AG20443 (cell line): ENCODE measurements at regions not wholly inside any gene's neighbourhood (a gene's known extent, or its start where the extent isn't known, plus 50 kb on each side); places are given as distances from the start of the nearest gene placed in this dataset.

Source experiments
- DNase-seq: peaks from one replicate; pipeline ENCODE4 v3.0.0; 2012; ENCODE audit warnings: low spot score, mixed read lengths

DNA sequence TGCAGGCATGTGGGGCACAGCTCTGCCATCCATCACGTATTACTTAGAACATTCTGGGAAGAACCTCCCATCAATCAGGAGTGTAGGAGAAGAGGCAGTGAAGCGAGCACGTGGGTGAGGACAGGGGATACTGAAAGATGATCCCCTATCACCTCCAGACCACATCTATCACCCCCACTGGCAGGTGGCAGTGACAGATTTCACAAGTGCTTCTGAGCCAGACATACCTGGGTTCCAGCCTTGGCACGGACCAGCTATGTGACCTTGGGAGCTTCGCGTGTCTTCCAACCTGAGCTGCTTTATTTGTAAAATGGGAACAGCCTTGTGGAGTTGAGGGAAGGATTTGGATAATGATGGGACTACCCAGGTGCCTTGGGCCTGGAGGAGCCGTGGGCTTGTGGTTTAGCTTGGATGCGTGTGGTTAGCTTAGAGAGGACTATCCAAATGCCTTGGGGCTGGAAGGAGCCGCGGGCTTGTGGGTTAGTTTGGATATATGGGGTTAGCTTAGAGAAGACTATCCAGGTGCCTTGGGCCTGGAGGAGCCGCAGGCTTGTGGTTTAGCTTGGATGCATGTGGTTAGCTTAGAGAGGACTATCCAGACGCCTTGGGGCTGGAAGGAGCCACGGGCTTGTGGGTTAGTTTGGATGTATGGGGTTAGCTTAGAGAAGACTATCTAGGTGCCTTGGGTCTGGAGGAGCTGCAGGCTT lies 206.4 kb downstream of the ENGASE start:
- DNase-seq: no peak

DNA sequence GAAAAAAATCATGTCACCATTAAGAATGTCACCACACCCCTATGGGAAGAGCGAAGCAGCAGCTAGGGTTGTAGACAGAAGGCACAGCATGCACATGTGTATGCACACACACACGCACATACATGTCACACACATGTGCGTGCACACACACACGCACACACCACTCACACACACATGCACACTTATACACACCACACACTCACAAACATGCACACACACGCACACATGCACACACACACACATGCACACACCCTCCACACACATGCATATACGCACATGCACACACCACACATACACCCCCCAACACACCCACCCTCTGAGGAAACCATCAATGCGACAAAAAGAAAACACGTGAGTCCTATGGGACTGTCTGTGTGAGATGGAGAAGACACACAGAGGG lies 205.4 kb downstream of the ENGASE start:
- DNase-seq: no peak

DNA sequence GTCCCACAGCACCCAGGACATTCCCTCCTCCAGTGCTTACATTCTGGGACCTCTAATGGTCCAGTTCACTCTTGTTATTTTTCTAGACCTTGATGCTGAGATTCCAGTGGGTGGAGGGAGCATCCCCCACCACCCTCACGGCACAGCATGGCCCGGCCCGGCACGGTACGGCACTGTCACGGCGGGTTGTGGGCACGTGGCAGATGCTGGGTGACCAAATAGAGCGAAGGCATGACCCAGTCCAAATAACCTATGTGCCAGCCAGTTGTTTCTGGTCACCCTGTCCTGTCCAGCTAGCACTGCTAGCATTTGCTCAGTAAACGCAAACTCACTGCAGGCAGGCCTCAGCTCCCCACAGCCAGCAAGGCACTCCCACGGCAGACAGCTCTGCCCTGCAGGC lies 204.7 kb downstream of the ENGASE start:
- no peak for DNase-seq

DNA sequence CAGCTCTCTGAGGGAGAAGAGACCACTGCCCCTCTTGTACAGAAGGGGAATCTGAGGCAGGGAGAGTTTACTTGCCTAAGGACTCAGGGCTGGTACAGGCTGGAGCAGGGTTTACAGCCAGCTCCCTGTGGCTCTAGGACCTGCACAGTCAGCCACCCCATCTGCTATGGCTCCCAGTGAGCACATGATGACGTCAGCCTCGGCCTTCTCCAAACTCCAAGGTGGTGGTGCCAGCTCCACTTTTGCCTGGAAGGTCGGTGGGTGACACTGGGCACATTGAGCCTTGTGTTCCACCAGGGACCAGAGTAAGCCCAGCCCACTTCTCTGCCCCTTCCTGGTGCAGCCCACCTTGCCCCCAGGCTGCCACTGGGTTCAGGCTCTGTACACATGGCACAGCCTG lies 202.2 kb downstream of the ENGASE start:
- no peak for DNase-seq

DNA sequence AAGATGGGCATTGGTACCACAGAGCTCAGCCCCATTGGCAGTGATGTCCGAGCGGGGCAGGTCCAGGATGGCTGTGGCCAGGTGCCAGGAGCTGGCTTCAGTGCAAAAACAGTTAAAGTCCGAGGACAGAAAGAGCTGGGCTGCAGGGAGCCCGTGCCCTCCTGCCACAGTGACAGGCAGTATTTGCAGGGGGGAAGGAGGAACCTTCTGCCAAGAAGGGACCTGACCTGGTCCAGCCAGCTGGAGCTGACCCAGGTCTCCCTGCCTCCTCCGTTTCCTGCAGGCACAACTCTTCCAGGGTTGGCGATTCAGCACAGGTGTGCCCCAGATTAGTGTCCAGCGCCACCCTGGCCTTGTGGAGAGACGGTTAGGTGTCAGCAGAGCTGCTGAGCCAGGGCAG lies 199.0 kb downstream of the ENGASE start:
- DNase-seq: no peak

DNA sequence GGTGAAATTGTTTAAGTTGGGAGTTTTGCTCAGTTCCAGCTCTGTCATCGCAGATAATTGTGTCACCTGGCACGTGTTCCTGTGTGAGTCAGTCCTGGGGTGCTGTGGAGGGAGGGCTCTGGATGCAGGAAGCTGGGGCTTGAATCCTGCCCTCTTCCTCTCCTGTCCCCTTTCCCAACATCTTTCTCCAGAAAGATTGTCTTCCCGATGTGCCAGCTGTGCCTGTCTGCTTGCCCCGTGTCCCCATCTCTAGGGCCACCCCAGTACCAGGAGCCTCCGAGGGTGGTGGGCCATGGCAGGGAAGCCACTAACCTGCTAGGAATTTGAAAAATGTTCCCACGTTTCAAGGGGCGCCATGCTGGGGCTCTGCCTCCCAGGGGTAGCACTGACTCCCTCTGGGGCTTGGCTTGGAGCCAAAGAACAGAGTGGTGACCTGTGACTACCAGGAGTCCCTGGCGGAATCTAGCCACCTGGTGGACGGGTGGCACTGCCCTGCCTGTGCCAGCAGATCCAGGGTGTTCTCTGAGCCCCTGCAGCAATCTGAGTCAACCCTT lies 198.1 kb downstream of the ENGASE start:
- peak; percentile 37 for DNase-seq

DNA sequence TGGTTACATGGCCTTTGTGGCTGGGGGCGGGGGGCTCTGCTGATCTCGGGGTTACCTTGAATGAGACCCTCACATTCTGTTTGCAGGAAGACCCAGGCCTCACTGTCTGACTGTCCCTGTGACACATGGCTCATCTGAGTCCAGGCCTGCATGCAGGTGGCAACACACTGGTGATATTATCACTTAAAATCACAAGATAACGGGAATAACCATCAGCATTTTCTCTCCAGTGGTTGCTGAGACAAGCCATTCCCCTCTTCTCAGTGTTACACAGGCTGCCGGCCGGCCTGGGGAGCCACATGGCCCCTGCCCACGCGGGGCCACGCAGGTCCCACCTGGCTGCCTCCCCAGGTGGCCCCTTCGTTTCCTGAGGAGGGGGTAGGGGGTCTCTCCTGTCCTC lies 197.6 kb downstream of the ENGASE start:
- DNase-seq: no peak

DNA sequence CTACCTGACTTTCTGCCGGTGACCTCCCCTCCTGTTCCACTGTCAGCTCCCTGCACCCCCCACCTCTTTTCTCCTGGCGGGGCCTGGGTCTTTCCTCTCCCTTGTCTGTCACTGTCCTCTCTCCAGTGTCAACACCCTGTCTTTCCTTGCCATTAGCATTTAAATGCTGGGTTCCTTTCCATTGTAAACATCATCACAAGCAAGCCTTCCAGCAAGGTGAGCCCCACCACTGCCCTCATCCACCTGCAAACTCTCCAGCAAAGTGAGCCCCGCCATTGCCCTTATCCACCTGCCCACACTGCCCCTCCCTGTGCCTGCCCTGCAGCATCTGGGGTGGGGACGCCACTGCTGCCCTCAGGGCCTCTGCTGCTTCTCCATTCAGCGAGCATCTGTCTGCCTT lies 195.0 kb downstream of the ENGASE start:
- DNase-seq: no peak

DNA sequence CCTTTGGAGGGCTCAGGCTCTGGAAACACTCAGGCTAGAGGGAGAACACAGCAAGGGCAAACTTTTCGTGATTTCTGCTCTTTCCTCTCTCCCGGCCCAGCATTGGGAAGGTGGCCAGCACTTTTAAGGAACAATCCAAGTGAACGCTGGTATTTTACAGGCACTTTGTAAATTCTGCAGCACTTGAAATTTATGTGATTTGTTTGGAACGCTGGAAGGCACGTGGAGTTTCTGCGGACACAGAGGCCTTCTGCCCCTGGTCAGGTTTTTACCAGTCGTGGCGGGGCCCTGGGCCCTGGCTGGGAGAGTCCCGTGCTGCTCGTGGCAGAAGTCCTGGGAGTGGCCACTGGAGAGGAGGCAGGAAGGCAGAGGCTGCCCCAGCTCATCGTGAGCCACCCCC lies 188.6 kb downstream of the ENGASE start:
- DNase-seq: no peak

DNA sequence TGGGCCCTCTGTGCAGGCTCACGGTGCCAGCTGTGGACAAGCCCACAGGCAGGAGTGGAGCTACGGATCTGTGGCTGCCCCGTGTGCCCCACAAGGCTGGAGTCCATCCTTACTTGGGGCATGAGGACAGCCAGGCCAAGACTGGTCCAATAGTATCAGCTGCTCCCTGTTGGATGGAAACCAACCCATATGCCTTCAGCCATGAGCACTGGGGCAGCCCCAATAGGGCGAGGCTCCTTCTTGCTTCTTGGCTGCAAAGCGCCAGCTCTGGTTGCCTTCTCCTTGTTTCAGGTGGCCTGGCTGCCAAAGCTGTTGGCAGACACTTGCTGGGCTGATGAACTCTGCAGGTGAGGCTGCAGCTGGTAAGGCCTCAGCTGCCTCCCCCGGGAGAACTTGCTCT lies 188.0 kb downstream of the ENGASE start:
- DNase-seq: no peak

DNA sequence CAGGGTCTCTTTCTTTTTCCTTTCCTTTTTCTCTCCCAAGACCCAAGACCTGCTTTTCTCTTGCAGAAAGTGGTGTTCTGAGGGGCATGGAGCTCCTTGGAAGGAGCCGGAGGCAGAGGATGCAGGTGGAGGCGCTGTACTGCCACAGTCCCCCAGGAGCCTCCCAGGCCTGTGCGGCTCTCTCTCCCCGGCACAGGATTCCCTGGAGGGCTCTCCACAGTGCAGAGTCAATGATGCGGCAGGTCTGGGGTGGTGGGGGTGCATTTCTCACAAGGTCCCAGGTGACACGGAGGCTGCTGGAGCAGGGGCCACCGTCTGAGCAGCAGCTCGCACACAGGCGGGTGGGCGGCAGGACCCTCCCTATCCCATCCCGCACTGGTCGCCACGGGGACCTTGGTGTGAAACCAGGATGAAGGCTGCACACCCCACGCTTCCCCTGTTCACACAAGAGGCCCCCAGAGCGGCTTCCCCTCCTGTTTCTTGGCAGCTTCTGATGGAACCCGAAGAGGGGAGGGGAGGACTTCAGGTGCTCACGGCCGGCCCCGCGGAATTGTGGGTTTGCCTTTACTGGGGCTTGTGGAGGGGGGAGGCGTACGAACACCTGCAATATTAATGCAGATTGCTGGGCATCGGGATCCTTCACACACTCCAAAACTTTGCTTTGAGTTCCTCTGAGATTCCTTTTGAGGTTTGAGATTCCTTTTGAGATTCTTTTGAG lies 186.9 kb downstream of the ENGASE start:
- no peak for DNase-seq

DNA sequence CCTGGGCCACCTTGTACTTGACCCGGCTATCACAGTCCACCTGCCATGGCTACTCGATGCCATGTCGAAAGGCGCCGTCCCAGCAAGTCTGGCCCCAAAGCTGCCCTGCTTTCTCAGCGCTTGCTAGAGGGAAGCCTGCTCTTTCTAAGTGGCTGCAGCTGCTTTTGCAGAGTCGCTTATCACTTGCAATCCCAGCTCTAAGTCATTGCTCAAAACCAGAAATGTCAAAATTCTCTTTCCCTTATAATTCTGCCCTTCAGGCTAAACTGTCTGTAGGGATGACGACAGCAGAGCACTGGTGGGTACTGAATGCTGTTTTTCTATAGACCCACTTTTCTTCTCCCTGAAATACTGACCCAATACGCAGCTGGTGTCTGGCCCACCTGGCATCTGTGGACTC lies 184.2 kb downstream of the ENGASE start:
- DNase-seq: no peak

DNA sequence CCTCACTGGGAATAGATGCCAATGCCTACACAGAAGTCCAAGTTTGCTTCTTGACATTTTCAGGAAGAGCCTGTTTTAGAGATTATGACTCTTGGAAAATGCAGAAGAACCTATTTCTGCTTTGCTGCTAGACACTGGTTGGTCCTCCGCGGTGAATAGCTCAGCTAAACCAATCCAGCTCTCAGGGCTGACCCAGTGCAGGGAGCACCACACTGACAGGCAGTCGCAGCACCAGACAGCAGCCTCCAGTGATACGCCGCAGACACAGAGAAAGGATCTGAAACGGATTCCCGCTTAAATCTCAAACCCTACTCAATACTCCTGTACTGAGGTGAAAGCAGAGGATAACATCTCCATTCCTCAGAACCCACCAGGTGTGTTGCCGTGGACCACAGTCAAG lies 183.4 kb downstream of the ENGASE start:
- no peak for DNase-seq

DNA sequence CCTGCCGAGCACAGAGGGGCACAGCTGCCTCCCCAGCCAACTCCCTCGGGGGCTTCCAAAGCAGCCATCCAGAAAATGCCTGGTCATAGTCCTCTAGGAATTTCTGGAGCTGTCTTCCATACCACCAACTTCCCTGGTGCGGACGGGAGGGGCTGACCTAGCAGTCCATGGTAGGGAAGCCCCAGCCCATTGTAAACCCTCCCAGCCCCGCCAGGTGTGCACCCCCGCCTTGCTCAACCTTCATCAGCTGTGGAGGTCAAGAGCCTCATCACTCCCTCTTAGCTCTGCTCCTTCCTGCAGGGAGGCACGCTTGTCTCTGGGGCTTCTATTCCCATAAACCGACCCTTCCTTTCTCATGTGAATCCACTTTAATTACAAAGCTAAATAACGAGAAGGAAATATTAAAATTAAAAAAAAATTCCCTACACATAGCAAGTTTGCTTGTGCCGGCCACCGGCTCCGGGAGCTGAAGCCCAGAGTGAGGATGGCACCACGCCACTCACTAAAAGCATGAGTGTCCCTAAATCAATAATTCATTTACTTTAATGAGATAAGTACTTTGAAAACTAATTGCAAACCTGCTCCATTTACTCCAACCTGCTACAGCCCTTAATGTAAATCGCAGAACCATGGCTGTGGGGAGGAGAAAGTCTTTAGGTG lies 181.4 kb downstream of the ENGASE start:
- DNase-seq: no peak

DNA sequence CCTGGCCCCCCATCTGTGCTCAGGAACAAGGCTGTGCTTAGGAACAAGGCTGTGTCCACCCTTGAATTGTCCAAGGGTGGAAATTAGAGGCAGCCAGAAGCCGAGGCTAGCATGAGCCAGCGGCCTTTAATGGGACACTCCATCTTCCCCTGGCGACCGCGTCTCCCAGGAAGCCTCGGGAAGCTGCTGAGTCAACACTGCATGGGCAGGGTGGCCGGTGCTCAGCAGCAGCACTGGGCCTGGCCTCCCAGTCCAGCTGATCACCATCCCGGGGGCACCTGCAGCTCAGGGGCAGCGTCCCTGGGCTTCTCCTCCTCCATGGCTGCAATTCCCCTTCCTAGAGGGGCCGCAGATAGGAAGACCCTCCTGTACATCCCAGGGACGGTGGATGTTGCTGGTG lies 180.8 kb downstream of the ENGASE start:
- no peak for DNase-seq

DNA sequence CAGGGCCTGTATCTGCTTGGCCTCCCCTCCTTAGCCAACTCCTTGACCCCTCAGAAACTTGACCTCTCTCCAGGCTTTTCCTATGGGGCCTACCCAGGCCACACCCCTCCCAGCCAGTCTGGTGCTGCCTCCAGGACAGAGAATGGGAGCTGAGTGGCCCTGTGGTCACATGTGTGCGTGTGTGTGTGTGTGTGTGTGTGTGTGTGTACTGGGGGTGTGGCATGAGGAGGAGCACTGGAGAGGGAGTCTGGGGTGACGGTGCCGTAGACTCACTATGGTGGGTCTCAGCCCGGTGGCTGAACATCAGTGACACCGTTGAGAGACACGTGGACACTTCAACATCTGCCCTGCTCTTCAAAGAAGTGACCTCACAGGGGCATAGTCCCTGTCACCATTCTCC lies 180.4 kb downstream of the ENGASE start:
- DNase-seq: no peak

DNA sequence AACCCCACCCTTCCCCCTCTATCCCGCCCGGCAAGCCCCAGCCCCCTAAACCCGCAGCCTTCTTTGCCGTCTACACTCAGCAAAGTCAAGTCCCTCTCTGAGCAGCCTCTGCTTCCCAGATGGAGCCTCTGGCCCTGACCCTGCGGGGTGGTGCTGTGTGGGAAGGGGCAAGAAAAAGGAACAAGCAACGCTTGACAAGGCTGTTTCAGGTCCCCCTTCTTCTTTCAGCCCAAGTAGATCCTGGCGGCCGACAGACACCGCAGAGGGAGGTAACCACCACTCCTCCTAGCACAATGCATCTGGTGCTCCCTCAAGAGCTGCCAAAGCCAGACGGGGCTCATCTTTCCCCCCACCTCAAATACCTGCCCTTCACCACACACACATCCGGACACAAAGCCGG lies 178.3 kb downstream of the ENGASE start:
- no peak for DNase-seq

DNA sequence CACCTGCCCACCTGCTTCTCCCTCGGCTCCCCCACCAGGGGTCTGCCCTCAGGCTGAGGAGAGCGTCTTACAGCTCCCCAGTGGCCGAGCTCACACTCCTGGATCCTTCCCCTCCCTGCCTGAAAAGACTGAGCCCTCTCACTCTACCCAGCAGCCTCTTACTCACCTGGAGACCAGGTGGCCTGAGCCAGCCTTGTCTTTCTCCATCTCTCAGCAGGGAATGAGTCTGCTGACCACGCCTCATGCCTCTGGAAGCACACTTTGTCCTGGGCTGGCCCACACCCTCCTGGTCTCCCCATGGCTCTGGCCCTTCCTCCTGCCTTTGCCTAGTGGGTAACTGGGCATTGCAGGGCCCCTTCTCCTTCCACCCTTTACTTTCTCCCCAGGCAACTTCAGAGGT lies 177.2 kb downstream of the ENGASE start:
- DNase-seq: no peak

DNA sequence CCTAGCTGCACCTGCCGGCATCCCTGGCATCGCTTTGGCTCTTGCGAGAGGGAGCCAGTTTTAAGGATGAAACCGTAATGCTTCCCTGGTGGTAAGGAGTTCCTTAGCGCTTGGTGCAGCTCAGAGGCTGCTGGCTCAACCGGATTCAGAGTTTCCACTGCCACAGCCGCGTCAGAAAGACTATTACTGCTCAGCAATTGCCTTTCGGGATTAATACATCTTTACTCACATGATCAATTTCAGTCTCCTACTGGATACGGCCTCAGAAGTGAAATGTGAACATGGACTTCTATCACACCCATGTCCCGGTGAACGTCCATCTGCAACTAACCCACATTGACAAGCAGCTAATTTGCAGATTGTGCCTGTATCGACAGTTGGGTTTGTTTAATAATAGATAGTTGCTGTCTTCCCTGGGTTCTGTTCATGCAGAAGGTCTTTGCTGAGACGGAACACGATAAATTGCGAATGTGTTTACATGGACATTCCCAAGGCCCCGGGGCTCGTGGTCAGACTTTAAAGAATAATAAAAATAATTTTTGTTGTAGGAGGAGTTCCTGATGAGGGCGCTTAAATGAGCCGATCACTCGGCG lies 175.4 kb downstream of the ENGASE start:
- no peak for DNase-seq

DNA sequence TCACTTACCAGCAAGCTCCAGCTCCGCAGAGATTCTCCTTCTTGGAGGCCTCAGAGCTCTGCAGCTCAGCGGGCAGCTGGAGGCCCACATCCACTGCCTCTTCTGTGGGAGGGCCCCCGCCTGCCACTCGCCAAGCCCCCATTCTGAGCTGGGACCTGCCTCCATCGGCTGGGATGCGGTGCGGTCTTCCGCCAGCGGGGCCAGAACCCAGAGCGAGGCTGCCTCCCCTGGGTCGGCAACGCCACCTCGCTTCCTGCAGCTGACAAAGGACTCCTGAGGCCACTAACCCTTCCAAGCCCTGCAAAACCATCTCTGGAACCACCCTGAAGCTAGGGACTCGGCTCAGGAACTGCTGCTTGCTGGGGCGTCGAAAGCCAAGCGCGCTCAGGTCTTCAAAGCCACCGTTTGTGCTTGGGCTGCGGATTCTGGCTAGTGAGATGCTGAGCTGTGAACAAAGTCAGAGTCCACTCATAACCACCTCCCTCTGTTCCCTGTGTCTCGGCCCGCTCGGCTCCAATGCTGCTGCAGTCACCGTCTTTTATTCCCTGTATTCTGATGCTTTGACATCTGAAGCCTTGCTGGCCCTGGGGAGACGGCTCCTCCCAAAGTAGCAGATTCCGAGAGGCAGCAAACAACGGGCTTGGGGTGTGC lies 174.3 kb downstream of the ENGASE start:
- DNase-seq: no peak

DNA sequence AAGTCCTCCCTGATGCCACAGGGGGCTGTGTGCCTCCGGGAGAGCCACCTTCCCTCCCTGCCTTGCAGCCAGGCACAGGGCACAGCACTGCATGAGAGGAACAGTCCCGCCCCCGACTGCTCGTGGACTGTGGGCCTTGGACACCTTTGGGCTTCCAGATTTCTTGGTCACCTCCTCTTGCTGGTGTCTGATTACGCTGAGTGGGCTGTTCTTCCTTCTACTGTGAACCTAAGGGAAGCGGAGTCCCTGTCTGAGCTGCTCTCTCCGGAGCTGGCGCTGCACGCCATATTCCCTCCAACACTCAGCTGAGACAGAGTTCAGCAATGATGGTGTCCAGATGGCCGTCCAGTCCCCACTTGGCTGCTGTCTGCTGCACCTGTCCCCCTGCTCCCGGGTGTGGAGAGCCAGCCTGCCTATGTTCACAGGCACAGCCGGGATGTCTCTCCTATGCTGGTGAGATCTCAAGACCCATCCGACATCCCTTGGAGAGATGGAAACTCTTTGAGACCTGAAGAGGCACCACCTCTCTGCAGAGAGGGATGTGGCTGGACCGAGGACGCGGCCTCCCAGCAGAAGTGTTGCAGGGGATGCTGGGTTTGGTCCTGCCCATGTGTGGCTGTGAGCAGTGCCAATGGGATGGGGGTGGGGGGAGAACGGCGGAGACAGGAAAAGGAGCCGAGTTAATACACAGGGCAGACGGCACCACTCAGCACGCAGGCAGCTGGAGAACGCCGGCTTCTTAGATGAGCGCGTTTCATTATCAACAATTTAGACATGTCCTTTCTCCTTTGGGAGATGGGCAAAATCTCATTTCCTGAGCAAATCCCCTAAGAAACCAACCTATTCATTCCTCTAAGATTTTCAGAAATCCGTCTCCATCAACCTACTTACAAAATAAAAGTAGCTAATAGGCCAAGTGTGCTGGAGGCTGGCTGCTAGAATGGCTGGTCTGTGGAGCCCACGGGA lies 171.9 kb downstream of the ENGASE start:
- no peak for DNase-seq
